K562 (cell line): ENCODE measurements at regions not wholly inside any gene's neighbourhood (a gene's known extent, or its start where the extent isn't known, plus 50 kb on each side); places are given as distances from the start of the nearest gene placed in this dataset.
A peak's percentile ranks its signal among the peaks of the same experiment; 100 is the strongest.
"Not testable (repeated sequence)": the region's sequence is repeated elsewhere in the genome, so short reads cannot be mapped to it uniquely, and the experiment has no call there.

Source experiments
- ATAC-seq: fragments of 200-7000 bp; cut with Tn5 transposase; 3 replicates; pipeline ENCODE4 v1.9.1; 2020; ENCODE audit warnings: moderate library complexity
- BruUV-seq: library from RNA; stranded (reverse); fragments of 400-500 nt; replicated peaks from 2 replicates; lab custom pipeline; 2021; lab: Mats Ljungman, UMichigan
- CTCF ChIA-PET: fragments of 300-600 bp; formaldehyde crosslinking; extraction: SDS; loops from one replicate; lab custom pipeline; 2021; ENCODE audit warnings: low intra/inter-chr PET ratio; lab: Yijun Ruan, JAX
- POLR2A ChIA-PET: fragments of 300-600, 350-650 bp; sonication (Branson Sonifier 250); formaldehyde crosslinking; extraction: SDS; loops from one replicate; lab custom pipeline; 2021; ENCODE audit warnings: antibody characterized with exemption, inconsistent platforms; lab: Yijun Ruan, JAX
- DNase-seq, 4 experiments: peaks; one replicate each; pipeline versions ENCODE4 v3.0.0 to v3.0.0-alpha.2; 2011 to 2018; ENCODE audit warnings: low spot score in 3 of 4, mixed read lengths in 3 of 4; ENCODE audit errors: extremely low read depth in 1 of 4
- FAIRE-seq: peaks from 2 replicates; lab custom pipeline; 2011; peaks lifted over from hg19 to GRCh38; lab: Jason Lieb, UNC
- H2AFZ ChIP-seq: 2 replicates; pipeline ENCODE4 v1.6.0; 2011; ENCODE audit warnings: low read depth, low read length, control low read depth, inconsistent platforms
- H3K27ac ChIP-seq: fragments of 200-600 bp; 3 replicates; pipeline ENCODE4 v1.8.0; 2011; ENCODE audit warnings: low read depth, mild to moderate bottlenecking, control low read depth, inconsistent platforms, low read length, moderate library complexity, mixed read lengths; ENCODE audit errors: extremely low read depth
- H3K27me3 ChIP-seq, 2 experiments: fragments of 300-600 bp in 1 of 2; 2 replicates in 1 of 2; 3 replicates in 1 of 2; pipeline versions ENCODE4 v1.6.0 to v1.8.0; 2011; ENCODE audit warnings: inconsistent platforms in 2 of 2, low read length in 2 of 2, mild to moderate bottlenecking in 1 of 2, mixed read lengths in 1 of 2, moderate library complexity in 1 of 2; ENCODE audit not compliant: control insufficient read depth in 2 of 2, insufficient read depth in 2 of 2
- H3K36me3 ChIP-seq: fragments of 300-600 bp; 3 replicates; pipeline ENCODE4 v1.8.0; 2011; ENCODE audit warnings: mild to moderate bottlenecking, low read length, inconsistent platforms; ENCODE audit not compliant: control insufficient read depth, insufficient read depth
- H3K4me1 ChIP-seq, 2 experiments: fragments of 200-600 bp in 1 of 2; replicated peaks in 1 of 2; 2 replicates in 1 of 2; 3 replicates in 1 of 2; pipeline versions ENCODE4 v1.5.1 to v1.8.0; 2011; ENCODE audit warnings: inconsistent platforms in 2 of 2, low read length in 2 of 2, mild to moderate bottlenecking in 1 of 2, mixed read lengths in 1 of 2, moderate library complexity in 1 of 2; ENCODE audit not compliant: control insufficient read depth in 2 of 2, insufficient read depth in 2 of 2
- H3K4me2 ChIP-seq: 2 replicates; pipeline ENCODE4 v1.6.1; 2011; ENCODE audit warnings: low read length, control low read depth, inconsistent platforms, mixed read lengths; ENCODE audit not compliant: insufficient read depth
- H3K4me3 ChIP-seq: fragments of 200-600 bp; sonication (generic), shearing (Covaris generic); 2 replicates; pipeline ENCODE4 v1.5.1; 2016; ENCODE audit warnings: control low read depth, inconsistent platforms
- H3K79me2 ChIP-seq: fragments of 200-600 bp; 3 replicates; pipeline ENCODE4 v1.8.0; 2011; ENCODE audit warnings: low read length, inconsistent platforms; ENCODE audit not compliant: control insufficient read depth, insufficient read depth
- H3K9ac ChIP-seq, 2 experiments: 2 replicates each; pipeline versions ENCODE4 v1.6.0 to v1.6.1; 2011; ENCODE audit warnings: low read depth in 2 of 2, low read length in 2 of 2, control low read depth in 1 of 2, inconsistent platforms in 1 of 2, mild to moderate bottlenecking in 1 of 2, mixed read lengths in 1 of 2; ENCODE audit not compliant: insufficient read depth in 1 of 2
- H3K9me1 ChIP-seq: one replicate; pipeline ENCODE4 v1.6.0; 2011; ENCODE audit warnings: inconsistent platforms, mild to moderate bottlenecking, low read length, moderate library complexity; ENCODE audit not compliant: control insufficient read depth, insufficient read depth
- H3K9me3 ChIP-seq: replicated peaks from 2 replicates; pipeline ENCODE4 v1.5.1; 2011; ENCODE audit warnings: low read depth, low read length, inconsistent platforms; ENCODE audit not compliant: control insufficient read depth, insufficient read depth
- H4K20me1 ChIP-seq: replicated peaks from 2 replicates; pipeline ENCODE4 v1.6.1; 2011; ENCODE audit warnings: low read length, inconsistent platforms, mixed read lengths; ENCODE audit not compliant: control insufficient read depth, insufficient read depth
- SIN3A ChIP-seq, 2 experiments: fragments of 150-350 bp in 1 of 2; IDR thresholded peaks; 2 replicates each; pipeline ENCODE4 v1.6.1; 2011 to 2016; ENCODE audit warnings: borderline replicate concordance in 2 of 2, low read depth in 2 of 2, low read length in 2 of 2, mild to moderate bottlenecking in 2 of 2, moderate library complexity in 2 of 2; ENCODE audit not compliant: control insufficient read depth in 1 of 2
- ZNF766 ChIP-seq: fragments of 200-800 bp; sonication (Bioruptor generic); conservative IDR thresholded peaks from 2 replicates; pipeline ENCODE4 v1.6.1; 2016; ENCODE audit warnings: missing genetic modification characterization, missing compliant biosample characterization
- WGBS: fragments of 100-300 bp; shearing (Covaris generic); methylation state at CpG from one replicate; pipeline ENCODE4 v1.1.6; 2016; ENCODE audit warnings: low coverage, mixed read lengths; ENCODE audit not compliant: insufficient coverage; ENCODE audit errors: missing lambda C conversion rate; 5-methylcytosine and 5-hydroxymethylcytosine counted together
- in situ Hi-C: fragments of 300-500 bp; cut with MboI; formaldehyde crosslinking; loops from 4 replicates; pipeline ENCODE4 v1.15.0; 2018; ENCODE audit warnings: inconsistent platforms, mixed read lengths
- intact Hi-C: fragments of 100-400 bp; cut with micrococcal nuclease; formaldehyde crosslinking; loops from 2 replicates; pipeline ENCODE4 v1.14.2; 2022
- TF ChIP-seq, protein P1 (sequence below), 2 experiments: fragments of 450-650 bp in 1 of 2; sonication (generic) in 1 of 2; formaldehyde crosslinking in 1 of 2; IDR thresholded peaks; 2 replicates each; pipeline versions ENCODE4 v1.7.1 to v1.9.0; 2016 to 2022; ENCODE audit warnings: inconsistent platforms in 1 of 2, mild to moderate bottlenecking in 1 of 2, missing genetic modification reagents in 1 of 2

- intact Hi-C loops, H3K79me2 ChIP-seq, H3K27ac ChIP-seq, H3K4me1 ChIP-seq, ATAC-seq, H3K4me3 ChIP-seq, H3K9ac ChIP-seq, FAIRE-seq, CTCF ChIA-PET, H3K9me1 ChIP-seq, BruUV-seq, H3K4me2 ChIP-seq, H3K27me3 ChIP-seq, H4K20me1 ChIP-seq, in situ Hi-C loops, H3K36me3 ChIP-seq, H2AFZ ChIP-seq, POLR2A ChIA-PET, H3K9me3 ChIP-seq: not testable (repeated sequence)
- DNase-seq = peak in 1 of 4 experiments; percentile 13
- WGBS = 50% methylated on average over 2 of the region's 15 CpGs
Observed at GRCh38 chr20:64327223-64327549, 71.6 kb downstream of the PCMTD2 start.

DNA sequence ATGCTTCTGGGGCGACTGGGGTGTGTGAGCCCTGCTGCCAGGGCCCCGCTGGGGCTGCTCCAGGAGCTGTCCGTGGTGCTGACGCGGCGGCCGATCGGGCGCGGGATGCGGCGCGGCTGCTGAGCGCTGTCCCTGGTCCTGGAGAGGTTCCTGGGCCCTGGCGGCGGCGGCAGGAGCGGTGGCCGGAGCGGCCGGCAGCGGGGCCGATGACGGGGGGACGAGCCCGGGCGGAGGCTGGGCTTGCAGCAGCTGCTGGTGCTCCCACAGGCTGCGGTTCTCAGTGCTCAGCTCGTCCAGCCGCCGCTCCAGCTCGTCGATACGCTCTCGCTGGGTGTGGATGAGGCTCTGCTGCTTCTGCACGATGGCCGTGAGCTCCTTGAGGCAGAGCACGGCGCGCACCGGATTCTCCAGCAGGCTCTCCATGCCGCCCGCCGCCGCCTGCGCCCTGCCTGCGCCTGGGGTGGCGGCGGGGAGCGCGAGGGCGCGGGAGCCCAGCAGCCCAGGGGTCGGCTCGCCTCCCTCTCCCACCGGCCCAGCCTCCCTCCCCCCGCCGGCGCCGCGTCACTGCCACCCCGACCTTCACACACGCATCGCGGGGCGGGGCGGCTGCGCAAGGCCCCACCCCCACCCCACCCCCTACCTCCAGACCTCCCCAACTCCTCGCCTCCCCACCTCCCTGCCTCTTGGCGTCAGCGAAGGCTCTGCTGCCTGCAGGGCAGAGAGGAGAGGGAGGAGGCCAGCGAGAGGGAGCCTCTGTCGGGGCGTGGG lies 72.2 kb downstream of the PCMTD2 start:
- FAIRE-seq = peak; percentile 51
- intact Hi-C loops, H3K9me3 ChIP-seq, H3K36me3 ChIP-seq, BruUV-seq, POLR2A ChIA-PET, H3K27ac ChIP-seq, H3K79me2 ChIP-seq, CTCF ChIA-PET, in situ Hi-C loops, H3K27me3 ChIP-seq, H4K20me1 ChIP-seq, H3K4me1 ChIP-seq, H3K9me1 ChIP-seq: not testable (repeated sequence)
- Histone ChIP-seq H3K4me2 (peak overlapping the region; percentile 68; the same call in 1 of the 2 replicates), H3K4me3 (peak overlapping the region; percentile 36), H3K9ac (0 out of 4 replicates have a peak overlapping the region, but pooled peaks of 1 of the 2 experiments have one; percentile 37), H2AFZ (peak overlapping the region; percentile 40; the same call in 1 of the 2 replicates)
- peak; percentile 92 for ATAC-seq
- peak; percentile 3 to 61 (median 5) for DNase-seq
- 0% methylated on average over 12 of the region's 74 CpGs for WGBS
- TF ChIP-seq, protein P1, sequence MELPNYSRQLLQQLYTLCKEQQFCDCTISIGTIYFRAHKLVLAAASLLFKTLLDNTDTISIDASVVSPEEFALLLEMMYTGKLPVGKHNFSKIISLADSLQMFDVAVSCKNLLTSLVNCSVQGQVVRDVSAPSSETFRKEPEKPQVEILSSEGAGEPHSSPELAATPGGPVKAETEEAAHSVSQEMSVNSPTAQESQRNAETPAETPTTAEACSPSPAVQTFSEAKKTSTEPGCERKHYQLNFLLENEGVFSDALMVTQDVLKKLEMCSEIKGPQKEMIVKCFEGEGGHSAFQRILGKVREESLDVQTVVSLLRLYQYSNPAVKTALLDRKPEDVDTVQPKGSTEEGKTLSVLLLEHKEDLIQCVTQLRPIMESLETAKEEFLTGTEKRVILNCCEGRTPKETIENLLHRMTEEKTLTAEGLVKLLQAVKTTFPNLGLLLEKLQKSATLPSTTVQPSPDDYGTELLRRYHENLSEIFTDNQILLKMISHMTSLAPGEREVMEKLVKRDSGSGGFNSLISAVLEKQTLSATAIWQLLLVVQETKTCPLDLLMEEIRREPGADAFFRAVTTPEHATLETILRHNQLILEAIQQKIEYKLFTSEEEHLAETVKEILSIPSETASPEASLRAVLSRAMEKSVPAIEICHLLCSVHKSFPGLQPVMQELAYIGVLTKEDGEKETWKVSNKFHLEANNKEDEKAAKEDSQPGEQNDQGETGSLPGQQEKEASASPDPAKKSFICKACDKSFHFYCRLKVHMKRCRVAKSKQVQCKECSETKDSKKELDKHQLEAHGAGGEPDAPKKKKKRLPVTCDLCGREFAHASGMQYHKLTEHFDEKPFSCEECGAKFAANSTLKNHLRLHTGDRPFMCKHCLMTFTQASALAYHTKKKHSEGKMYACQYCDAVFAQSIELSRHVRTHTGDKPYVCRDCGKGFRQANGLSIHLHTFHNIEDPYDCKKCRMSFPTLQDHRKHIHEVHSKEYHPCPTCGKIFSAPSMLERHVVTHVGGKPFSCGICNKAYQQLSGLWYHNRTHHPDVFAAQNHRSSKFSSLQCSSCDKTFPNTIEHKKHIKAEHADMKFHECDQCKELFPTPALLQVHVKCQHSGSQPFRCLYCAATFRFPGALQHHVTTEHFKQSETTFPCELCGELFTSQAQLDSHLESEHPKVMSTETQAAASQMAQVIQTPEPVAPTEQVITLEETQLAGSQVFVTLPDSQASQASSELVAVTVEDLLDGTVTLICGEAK (IDR thresholded peaks at IDR 0.05) = not testable (repeated sequence)
- TF ChIP-seq, protein P1 (CRISPR knock-in tag; IDR thresholded peaks at IDR 0.05) = 0 out of 2 replicates have a peak, but pooled peaks have one; percentile 47
- peak in 1 of 2 experiments; percentile 77; a peak in 2 of 4 replicates for TF ChIP-seq SIN3A (IDR thresholded peaks at IDR 0.05; ENCODE audit: borderline replicate concordance in 2 of 2, control insufficient read depth in 1 of 2, low read depth in 2 of 2, low read length in 2 of 2)
- 0 out of 2 replicates have a peak, but pooled peaks have one; percentile 41 for TF ChIP-seq ZNF766 (CRISPR knock-in tag)
